ENCODE measurements at regions not wholly inside any gene's neighbourhood (a gene's known extent, or its start where the extent isn't known, plus 50 kb on each side); places are given as distances from the start of the nearest gene placed in this dataset.

DNA sequence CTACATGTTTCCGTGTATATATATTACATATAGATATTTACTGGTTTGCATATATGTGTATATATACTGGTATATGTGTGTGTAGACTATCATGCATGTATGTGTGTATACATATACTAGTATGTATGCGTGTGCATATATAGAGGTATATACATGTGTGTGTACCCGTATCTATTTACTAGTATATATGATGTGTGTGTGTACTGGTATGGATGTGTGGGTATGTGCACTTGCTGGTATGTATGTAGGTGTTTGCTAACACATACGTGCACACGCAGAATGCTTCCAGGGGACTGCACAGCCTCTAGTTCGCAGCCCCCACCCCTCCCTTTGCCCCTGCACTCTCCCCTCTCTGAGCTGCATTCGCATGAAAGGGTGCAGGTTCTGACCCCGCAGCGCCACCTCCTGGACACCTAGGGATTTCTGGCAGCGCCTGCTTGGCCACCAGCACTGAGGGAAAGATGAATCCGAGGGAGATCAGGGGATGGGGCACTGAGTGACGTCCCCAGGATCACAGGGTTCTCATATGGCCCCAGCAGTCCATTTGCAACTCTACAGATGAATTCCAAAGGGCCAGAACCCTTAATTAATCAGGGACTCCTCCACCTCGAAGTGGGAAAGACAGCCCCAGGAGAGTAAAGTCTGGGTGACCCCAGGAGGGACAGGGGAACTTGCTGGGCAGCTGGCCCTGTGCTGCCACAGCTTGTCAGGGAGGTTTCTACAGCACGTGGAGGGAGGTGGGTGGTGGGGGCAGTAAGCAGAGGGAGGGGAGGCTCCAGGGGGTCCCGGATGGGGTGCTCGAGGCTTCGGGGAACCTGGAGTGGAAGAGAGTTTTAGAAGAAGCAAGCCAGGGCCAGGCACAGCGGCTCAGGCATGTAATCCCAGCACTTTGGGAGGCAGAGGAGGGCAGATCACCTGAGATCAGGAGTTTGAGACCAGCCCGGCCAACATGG is 66.8 kb upstream of the ASAP2 start:
- TF ChIP-seq, protein P1, sequence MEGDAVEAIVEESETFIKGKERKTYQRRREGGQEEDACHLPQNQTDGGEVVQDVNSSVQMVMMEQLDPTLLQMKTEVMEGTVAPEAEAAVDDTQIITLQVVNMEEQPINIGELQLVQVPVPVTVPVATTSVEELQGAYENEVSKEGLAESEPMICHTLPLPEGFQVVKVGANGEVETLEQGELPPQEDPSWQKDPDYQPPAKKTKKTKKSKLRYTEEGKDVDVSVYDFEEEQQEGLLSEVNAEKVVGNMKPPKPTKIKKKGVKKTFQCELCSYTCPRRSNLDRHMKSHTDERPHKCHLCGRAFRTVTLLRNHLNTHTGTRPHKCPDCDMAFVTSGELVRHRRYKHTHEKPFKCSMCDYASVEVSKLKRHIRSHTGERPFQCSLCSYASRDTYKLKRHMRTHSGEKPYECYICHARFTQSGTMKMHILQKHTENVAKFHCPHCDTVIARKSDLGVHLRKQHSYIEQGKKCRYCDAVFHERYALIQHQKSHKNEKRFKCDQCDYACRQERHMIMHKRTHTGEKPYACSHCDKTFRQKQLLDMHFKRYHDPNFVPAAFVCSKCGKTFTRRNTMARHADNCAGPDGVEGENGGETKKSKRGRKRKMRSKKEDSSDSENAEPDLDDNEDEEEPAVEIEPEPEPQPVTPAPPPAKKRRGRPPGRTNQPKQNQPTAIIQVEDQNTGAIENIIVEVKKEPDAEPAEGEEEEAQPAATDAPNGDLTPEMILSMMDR (IDR thresholded peaks at IDR 0.05) = peak; percentile 47 to 75 (median 72)
- no peak for TF ChIP-seq POLR2A (IDR thresholded peaks at IDR 0.05)

Measured in testis (tissue), 2 donors.